T47D (cell line): ENCODE measurements at regions not wholly inside any gene's neighbourhood (a gene's known extent, or its start where the extent isn't known, plus 50 kb on each side); places are given as distances from the start of the nearest gene placed in this dataset.

Source experiments
- DNase-seq, 2 experiments: peaks; one replicate each; pipeline versions ENCODE4 v3.0.0 to v3.0.0-alpha.2; 2011 to 2012; ENCODE audit warnings: low read depth in 1 of 2, low spot score in 1 of 2
- JUND ChIP-seq: IDR thresholded peaks from 2 replicates; pipeline ENCODE4 v1.6.1; 2012; ENCODE audit warnings: low read depth
- in situ Hi-C: cut with HindIII; loops from 2 replicates; pipeline ENCODE4 v1.10.0; 2016; ENCODE audit warnings: low sequenced_read_pairs, low pct_unique_long_range_greater_than_20kb

DNA sequence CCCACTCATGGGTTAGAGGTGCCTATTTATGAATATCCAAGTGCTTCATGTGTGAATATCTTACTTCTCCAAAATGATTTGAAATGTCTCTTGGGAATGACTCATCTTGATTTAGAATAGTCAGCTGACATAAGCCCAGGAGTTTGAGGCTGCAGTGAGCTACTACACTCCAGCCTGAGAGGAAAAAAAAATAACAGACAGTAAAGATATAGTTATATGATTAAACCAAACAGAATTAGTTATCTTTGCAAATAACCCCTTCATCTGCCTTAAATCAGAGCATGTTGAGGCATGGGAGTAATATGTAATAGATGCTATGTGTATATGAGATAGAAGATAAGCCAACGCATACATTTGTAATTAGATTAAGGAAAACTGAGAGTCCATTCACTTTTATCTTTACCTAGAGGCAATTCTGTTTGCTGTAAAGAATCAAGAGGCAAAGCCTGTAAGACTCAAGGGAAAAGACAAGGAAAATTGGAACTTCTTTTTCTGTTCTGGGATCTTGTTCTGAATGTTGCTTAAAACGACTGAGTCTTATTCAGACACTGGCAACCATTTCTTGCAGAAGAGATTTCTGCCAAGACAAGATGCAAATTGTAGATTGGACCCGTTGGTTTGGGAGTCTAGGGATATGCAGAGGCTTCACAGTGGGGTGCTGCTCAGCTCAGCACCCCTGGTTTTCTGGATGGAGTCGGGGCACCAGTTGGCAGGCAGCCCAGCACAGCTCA lies 104.4 kb downstream of the LIPG start:
- DNase-seq = no peak
- TF ChIP-seq JUND = no peak
- in situ Hi-C loops = no loop called here

DNA sequence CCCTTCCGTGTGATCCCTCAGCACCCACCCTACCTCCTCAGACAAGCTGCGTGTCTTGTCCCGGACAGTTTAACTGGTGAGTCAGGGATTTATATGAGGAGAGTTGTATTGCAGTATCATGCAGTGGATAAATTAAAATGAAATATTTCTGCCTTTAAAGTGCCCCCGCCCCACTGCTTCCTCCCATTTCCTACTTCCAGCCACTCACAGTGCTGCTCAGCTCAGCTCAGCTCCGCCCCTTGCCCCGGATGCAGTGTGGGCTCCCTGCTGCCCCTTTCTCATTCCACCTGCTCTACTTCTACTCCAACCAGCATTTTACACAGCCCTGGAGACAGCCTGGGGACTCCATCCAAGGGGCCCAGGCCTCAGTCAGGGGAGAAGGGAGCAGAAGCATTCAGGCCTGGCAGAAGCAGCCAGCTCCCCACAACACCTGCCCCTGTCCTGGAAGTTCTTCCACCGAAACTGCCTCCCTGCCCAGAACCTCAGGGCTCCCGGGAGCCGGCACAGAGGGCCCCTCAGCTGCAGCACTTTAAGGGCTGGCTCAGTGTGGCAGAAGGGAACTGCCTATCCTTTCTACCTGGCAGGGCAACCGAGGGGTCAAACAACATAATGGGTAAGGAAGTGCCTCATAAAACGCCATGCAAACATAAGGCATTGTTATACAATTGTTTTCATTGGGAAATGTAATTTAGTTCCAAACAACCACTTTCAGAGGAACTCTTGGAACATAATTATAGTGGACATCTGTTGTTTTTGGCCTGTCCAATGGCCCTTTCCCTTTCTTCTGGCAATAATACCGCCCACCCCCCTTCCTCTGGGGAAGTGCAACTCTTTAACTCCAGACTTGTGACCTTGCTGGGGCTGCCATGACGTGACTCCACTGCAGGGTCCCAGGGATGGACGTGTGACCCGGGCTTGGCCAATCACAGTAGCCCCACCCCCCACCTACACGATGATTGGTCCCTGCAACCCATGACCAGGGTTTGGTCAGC lies 102.3 kb downstream of the LIPG start:
- no peak for DNase-seq
- in situ Hi-C loops = no loop called here
- no peak for TF ChIP-seq JUND

DNA sequence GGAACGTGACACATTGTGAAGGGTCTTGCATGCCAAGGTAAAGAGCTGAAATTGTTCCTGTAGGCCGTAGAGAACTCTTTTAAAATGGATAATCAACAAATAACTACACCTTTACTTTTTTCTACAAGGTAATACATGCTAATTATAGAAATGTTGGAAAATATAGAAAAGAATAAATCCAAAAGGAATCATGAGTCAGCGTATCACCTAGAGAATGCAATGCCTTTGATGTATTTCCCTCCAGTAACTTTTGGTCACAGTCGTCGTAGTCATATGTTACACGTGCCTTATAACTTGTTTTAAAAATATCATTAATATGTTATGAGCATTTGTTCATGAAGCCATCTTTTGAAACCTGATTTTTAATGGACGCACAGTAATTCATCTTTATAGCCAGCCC lies 100.6 kb downstream of the LIPG start:
- TF ChIP-seq JUND = no peak
- in situ Hi-C loops = no loop called here
- DNase-seq = no peak

DNA sequence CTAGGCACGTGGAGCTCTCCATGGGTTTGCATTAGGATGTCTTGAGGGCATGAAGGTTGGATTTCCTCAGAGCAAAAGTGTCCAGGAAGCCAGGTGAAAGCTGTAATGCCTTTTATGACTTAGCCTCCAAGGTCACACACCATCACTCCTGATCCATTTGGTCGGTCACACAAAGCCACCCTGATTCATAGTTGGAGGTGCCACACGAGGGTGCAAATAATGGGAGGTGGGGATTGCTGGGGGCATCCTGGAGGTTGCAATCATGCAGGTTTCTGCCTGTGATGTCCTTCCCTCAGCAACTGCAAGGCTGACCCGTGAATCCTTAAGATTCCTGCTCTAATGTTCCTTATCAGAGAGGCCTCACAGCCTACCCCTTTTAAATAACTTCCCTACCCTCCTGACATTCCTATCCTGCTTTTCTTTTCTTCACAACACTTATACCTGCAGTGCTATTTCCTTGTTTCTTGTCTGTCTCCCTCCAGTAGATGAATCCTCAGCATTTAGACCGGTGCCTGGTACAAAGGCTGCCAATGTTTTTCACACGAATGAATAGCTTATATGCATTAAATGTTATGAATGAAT lies 97.1 kb downstream of the LIPG start:
- DNase-seq = no peak
- in situ Hi-C loops = no loop called here
- TF ChIP-seq JUND = no peak

DNA sequence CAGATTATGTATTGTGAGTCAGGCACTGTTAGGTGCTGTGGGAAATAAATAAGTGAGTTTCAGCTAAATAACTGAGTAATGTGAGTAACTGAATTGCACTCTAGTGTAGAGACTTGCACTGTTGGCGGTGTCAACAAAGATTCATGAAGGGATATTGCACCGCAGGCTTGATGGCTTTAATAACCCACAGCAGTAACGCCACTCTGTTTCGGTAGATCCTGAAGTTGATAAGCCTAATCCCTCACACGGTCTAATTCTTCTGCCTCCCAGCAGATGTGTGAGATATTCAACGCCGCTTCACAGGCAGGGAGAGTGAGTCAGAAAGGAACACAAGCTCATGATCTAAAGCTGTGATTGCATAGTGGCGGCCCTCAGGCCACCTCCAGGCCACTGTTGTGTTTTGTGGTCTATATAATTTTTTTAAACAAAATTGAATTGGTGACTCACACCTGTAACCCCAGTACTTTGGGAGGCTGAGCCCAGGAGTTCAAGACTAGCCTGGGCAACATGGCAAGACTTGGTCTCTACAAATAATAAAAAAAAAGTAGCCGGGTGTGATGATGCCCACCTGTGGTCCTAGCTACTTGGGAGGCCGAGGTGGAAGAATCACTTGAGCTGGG lies 94.3 kb downstream of the LIPG start:
- no peak for TF ChIP-seq JUND
- peak in 1 of 2 experiments; percentile 4 for DNase-seq
- in situ Hi-C loops = no loop called here

DNA sequence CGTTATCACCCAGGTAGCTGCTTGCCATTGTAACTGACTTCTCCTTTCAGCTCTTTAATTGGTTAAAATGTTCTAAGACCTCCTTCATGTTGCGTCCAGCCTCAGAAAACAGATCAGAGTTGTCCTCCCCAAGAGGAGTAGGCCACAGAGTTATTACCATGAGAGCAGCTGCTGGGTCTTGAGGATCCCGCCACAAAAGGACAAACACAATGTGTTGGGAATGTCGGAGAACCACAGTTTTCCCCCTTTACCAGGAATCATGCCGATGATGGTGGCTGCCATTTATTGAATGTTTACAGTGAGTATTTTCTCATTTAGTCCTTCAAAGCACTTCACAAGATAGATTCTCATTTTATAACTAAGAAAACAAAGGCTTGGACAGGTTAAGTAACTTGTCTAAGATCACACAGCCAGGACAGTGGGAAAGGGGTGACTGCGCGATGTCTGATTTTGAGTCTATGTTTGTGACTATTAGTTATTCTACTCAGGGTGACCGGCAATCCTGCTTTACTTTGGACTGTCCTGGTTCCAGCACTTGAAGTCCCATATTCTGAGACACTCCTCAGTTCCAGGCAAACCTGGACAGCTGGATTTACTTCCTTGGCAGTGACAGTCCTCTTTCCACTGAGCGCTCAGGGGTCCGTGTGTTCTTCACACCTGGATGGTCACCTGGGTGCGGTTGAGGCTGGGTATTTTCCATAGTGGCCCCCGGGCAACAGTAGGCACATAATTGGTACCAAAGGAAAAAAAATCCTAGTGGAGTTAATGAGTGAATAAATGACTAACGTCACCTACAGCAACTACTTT lies 93.6 kb downstream of the LIPG start:
- DNase-seq = no peak
- in situ Hi-C loops = no loop called here
- TF ChIP-seq JUND = no peak

DNA sequence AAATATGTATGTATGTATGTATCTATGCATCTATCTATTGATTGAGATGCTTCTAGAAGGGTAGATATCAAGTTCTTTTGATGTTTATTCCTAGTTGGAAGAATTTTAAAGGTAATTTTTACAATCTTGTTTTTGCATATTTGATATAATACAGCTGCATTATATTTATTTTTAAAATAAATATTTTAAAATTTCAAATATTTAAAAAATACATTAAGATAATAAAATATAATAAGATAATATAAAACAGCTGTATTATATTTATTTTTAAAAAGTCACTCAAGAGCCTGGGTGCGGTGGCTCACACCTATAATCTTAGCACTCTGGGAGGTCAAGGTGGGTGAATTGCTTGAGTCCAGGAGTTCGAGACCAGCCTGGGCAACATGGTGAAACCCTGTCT lies 92.5 kb downstream of the LIPG start:
- no peak for TF ChIP-seq JUND
- in situ Hi-C loops = no loop called here
- no peak for DNase-seq

DNA sequence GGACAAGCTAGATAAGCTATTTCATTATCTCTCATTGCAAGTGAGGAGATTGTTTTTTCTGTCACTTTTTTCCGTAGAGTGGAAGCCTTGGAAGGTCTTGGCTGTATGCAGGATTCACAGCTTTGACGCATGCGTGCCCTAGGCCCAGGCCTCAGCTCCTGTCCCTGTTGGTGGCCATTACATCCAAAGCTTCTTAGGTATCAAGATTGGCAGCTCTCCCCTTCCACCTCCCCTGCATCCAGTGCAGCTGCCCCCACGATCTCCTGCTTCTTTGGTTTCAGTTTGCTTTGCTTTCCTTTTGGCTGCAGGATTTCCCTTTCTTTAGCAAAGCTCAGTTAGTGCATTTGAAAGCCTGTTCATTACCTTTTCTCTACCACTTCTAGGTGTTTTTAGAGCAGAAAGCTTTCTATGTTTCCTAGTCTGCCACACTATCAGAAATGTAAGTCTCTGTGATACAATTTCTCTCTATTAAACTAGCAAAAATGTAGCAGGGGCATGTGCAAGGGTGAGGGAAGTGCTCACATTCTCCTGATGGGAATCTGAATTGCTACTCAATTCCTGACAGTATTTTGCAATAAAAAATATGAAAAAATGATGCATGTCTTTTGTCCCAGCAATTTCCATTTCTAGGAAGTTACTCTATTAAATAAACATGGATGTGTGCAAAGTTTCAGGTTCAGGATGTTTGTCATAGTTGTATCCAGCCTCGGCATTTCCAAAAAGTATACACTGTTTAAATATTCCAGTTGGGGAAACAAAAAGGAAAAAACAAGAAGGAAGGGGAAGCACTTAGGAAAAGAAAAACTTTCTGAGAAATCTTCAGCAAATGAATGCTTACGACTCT lies 91.2 kb downstream of the LIPG start:
- in situ Hi-C loops = no loop called here
- TF ChIP-seq JUND = no peak
- no peak for DNase-seq

DNA sequence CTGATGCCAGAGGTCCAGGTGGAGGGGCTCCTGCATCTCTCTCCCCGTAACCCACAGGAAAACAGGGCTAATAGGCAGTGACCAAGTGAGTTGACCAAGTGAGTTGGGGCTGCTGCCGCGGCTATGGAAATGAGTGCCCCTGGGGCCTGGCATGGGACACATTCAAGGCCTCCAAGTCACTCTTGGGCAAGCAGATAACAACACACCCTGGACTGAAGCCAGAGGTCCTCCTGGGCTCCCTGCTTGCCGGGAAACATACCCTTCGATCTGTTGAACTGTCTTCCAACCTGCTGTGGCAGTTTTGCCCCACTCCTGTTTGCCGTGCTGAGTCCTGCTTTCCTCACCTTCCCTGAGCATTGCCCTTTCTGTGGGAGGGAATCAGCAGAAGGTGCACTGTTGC lies 89.2 kb downstream of the LIPG start:
- DNase-seq = no peak
- TF ChIP-seq JUND = no peak
- in situ Hi-C loops = no loop called here

DNA sequence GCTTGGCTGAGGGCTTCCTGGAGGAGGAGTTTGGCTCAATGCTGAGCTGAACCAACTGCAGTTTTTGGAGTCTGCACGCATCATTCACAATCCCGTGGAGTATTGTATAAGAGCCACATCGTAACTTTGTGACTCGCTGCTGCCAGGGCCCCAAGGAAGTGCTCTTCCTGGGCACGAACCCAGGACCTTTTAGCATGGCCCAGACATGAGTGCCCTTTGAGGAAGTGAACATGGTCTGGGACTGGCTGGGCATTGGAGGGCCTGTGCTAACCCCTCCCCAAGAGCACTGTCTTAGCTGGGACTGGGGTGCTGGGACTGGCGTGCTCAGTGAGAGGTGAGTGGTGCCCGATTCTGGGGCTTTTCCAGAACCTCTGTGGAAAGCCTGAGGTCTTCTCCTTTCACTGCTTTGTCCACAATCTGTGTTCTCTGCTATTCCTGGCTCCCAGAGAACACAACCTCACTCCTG lies 88.6 kb downstream of the LIPG start:
- no peak for DNase-seq
- in situ Hi-C loops = no loop called here
- TF ChIP-seq JUND = no peak

DNA sequence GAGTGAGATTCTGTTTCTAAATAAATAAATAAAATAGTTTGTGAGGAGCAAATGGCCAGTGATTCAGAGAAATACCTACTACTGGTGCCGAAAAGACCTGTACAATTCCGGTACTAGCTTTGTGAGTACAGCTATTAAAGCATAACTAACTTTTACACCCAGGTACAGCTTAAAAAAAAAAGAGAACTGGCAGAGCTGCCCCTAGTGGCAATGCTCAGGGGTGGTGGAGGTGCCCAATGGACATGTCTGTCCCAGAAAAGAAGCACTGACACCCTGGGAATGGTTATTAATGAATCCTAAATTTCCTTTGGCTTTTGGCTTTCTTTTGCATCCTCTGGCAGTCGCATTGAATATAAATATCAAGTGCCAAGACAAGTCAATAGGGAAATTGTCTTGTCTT lies 87.0 kb downstream of the LIPG start:
- DNase-seq = no peak
- in situ Hi-C loops = no loop called here
- TF ChIP-seq JUND = no peak
